ENCODE measurements at regions not wholly inside any gene's neighbourhood (a gene's known extent, or its start where the extent isn't known, plus 50 kb on each side); places are given as distances from the start of the nearest gene placed in this dataset.
A peak's percentile ranks its signal among the peaks of the same experiment; 100 is the strongest.

DNA sequence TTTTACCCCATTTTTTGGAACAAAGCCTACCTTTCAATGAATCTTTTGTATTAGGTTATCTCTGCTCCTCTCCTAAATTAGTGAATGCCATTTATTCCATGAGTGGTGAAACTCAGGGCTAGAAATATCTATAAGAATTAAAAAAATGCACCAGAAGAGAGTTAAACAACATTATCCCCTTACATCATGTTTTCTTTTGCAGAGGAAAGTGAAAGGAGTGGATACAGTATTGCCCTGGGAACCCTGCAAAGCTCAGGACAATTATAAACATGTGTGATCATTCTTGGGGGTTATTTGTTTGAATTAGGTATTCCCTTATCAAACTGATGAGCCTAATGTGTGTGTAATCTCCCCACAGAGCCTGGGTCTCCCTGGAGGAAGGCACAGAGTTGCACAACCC, 559.2 kb downstream of the RNF144A start:
- no peak for DNase-seq

DNA sequence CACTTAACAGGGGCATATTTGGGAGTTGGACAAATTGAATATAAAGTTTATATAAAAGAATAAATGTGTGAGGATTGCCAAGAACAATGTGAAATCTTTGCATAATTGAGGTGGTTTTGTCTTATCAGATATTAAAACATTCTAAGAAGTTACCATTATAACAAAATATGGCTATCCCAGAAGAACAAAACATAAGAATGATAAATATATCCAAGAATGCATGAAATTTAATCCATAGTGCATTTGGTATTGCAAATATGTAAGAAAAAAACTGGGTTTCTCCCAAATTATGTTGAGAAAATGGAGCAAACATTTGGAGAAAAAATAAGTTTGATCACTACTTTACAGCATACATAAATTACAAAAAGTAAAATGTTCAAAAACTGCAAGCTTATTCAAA, 562.4 kb downstream of the RNF144A start:
- DNase-seq = no peak

DNA sequence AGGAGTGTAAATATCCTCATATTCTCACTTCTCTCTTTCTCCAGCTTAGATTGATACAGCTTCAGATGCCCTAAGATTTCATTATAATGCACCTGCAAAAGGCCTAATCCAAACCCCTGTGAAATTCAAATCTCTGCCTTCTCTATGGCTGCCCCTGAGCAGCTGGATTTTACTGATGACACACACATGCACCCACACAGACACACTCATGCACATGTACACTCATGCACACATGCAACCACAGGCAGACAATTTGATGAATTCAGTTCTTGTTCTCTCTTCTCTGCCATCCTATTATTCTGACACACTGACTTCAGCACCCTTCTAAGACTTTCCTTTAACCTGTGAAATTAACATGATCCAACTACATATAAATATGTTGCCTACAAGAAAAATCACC, 563.2 kb downstream of the RNF144A start:
- DNase-seq = peak; percentile 22

DNA sequence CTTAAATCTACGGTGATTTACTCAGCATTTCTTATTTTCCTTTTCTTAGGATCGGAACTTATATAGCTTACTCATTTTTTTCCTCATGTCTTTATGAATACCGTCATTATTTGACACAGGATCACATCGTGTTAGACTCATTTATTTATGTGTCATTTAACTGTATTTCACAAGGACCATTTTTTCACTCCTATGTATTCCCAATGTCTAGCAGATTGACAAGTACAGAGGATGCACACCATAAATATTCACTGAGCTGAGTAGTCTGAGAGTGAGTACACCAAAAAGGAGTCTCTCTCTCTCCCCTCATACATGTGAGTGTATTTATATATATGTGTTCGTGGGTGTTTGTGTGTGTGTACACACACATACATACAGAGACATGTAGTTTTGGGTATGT, 573.5 kb downstream of the RNF144A start:
- DNase-seq = no peak

DNA sequence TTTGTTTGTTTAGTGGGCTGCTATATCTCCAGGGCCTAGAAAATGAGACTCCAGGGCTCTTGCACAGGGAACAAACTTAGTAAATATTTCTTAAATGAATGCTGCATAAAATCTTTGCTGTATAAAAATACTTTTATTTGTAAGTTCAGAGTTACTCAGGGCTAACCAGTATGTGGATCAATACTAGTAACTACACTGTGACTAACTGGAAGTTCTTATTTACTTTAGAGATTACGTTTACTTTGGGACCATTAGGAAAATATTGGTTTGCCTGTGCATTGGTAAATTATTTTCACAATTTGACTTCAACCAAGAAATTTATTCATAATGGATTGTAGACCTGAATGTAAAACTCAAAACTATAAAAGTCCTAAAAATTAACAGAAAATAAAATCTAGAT, 575.5 kb downstream of the RNF144A start:
- DNase-seq = no peak

DNA sequence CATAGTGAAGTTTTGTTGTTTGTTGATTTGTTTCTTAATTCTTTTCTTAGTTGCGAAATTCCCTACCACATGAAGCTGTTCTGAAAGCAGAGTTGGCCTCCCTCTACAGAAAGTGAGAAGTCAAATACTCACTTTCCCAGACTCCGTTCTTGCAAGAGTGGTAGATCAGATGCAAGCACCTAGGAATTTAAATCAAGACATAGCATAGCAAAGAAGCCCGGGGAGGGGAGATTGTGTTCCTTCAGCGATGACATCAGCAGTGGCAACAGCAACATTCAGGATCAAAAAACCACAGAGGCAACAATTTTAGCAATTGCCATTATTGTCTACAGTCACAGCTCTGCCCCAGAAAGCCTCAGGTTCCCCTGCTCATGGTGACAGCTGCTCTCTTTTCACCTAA, 580.0 kb downstream of the RNF144A start:
- no peak for DNase-seq

DNA sequence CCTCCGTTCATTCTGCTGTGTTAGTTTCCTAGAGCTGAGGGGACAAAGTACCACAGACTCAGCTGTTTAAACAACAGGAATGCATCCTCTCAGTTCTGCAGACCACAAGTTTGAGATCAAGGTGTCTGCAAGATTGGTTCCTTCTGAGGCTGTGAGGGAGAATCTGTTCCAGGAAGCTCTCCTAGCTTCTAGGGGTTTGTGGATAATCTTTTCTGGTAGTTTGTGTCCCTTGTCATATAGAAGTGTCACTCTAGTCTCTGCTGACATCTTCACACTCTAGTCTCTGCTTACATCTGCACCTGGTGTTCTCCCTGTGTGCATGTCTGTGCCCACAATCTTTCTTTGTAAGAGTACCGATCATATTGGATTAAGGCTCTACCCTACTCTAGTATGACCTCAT, 581.8 kb downstream of the RNF144A start:
- no peak for DNase-seq

DNA sequence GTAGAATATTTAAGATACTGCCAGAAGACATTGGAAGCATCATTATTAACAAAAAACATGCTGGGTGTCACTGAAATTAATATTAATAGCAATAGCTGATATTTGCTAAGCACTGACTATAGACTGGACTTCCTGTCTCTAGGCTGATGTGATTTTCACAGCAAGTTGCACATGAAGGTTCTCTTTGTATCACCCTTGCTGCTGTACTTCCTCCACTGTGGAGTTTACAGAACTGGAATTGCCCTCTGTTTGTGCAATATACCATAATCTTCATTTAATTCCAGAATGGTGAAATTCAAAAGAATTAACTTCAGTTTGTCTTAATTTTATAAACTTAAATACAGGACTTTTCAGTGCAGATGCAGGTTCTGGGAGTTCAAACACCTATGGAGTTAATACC, 585.1 kb downstream of the RNF144A start:
- DNase-seq = no peak

DNA sequence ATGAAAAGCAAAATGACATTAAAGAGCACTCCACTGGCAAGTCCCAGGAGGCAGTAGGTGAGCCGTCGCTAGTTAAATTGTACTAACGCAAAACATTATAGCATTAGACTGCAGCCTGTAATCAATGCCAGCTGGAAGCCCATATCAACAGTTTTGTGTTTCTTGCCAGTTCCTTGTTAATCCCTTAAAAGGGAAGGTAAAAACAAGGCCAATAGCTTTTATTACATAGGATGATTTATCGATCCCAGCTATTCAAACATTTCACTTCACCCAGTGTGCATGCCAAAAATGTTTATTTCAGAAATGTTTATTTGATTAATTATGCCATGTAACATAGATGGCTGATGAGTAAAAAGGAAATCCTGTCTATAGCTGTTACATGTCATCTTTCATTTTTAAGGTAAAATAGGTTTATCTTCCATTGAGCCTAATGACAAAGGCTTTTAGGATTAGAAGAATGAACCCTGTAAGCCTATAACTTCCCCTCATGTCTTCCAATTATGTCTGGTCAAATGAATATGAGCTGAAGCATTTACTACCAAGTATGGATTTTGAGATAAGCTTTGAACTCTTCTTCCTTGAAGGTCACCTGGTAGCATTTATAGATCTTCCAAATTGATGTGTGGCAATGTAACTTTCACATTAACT, 591.2 kb downstream of the RNF144A start:
- no peak for DNase-seq

DNA sequence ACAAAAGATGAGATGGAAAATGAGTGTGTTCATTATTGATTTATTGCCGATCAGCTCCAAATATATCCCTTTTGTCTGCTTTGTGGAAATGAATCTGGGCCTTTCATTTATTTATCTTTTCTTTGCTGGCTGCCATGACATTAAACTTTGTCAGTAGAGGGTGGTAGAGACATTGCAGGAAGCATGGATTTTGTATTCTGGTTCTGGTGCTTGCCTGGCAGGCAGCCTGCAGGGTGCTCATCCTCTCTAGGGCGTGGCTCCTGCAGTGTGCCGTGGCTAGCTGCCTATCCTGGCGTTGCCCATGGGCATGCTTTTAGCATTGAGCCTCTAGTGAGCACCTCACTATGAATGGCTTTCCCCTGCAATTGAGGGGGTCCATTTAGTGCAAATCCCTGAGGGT, 593.1 kb downstream of the RNF144A start:
- no peak for DNase-seq

DNA sequence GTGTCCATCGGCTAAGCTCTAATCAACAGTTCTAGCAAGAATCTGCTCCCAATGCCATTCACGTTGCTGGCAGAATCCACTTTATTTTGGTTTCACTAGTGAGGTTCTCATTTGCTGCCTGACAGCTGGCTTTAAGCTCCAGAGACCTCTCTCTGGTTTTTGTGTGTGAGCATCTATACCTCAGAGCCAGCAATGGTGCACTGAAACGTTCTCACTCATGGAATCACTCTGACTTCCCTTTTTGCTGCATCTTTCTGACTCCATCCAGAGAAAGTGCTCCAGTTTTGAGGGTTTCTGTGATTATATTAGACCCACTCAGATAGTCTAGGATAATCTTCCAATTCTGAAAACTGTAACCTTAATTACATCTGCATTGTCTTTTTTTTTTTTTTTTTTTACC, 596.6 kb downstream of the RNF144A start:
- no peak for DNase-seq

DNA sequence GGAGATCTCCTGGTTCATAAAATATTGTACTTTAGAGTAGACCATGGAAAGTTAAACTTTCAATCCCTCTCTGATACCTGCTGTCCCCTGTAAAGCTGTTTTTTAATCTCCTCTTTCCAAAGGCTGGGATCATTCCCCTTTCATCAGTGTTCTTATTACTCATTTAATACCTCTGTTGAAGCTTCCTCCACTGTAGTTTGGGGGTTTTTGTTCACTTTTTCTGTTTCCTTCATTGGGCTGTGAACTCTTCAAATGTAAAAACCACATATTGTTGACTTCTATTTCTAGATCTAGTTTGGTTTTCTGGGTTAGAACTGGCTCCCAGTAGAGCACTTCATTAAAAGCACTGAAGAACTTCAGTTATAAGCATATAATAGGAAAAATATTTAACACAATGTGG, 598.1 kb downstream of the RNF144A start:
- no peak for DNase-seq

DNA sequence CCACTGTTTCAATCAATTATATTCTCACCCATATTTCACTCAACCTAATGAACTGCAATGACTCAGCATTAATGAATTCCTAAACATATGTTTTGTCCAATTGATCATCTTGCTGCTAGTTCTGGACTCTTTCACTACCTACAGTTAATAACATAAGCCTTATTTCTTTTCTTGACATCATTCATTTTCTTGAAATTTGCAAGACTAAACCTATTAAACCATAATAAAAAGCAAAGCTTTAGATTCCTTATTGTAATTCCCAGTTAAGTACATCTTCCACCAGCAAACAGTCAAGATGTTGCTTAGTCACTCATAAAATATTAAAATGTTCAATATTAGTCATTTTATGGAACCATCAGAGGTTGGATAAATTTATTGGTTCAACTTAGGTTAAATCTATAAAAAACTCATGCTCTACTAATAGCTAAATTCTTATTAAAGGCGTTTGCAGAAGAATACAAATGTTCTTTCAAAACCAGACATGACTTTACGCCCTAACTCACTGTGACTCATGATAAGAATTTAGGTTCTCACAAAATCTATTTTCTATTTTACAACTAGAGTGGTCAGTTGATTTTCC, 599.4 kb downstream of the RNF144A start:
- no peak for DNase-seq

DNA sequence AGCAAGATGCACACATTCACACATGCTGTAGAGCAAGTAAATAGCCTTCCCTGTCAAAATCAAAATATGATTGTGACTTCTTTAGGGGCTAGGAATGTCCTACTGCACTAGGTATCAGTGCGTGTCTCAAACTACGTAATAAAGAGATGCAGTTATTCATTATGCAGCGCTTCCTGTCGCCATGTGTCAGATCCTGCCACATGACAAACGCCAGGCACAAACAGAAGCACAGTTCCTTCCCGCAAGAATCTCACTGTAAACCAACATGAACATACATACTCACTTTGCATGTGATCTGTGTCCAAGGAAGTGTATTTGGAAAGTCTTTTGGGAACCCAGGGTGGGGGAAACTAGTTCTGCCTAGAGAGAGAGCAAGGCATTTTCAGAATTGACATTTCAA, 599.9 kb downstream of the RNF144A start:
- DNase-seq = peak; percentile 27

DNA sequence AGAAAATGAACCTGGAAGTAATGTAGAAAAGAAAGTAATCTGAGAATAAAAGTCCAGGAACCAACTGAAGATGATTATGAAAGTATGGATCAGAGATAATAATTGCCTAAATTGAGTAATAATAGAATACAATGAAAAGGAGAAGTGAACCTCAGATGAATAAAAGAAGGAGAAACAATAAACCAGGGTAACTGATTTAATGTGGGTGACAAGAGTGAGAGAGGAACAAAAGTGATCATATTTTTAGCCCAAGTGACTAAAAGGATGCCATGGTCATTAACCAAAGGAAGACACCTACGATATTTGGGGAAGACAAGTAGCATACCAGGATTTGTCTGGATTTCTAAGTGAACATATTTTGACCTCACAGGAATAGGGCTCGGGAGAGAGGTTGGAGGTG, 600.6 kb downstream of the RNF144A start:
- no peak for DNase-seq

DNA sequence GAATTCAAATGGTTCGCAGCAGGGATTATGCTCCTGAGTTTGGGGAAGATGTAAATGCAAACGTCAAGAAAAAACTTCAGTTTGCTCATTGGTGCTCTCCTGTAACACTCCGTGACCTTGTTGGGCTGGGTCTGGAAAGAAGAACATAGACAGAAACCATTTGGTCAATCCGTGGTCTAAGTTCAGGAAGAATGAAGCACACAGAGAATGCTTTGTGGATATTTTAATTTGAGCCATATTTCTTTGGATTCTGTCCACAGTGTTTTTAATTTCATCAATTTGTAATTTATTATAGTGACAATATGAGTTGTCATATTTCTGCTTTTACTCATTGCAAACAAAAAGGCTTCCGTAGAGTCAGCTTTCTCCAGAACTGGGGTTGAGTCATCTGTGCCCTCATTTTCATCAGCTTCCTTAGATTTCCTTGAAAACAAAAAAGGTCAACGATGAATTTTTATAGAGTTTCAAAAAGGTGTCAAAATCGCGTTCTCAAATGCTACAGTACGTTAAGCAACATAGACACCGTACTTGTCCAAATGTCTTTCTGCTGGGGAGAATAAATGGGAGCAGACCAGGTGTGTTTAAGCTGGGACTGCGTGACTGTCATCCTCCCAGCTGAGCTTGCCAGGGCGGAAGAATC, 606.4 kb downstream of the RNF144A start:
- DNase-seq = peak; percentile 22

DNA sequence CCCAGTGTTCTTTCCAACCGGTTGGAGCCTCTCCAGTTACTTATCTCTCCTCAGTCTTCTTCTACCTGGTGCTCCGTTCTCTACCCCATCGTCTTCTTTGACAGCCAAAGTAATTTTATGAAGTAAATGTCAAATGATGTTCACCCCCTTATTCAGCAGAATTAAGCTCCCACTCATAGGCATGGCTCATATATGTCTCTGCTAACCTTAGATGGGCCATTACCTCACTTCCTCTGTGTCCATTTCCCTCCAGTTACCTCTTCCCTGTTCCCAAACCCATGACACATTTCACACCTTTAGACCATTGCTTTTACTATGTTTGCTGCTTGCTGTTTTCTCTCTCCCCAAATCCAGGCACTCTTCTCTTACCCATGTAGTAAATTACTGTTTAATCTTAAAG, 607.0 kb downstream of the RNF144A start:
- no peak for DNase-seq

DNA sequence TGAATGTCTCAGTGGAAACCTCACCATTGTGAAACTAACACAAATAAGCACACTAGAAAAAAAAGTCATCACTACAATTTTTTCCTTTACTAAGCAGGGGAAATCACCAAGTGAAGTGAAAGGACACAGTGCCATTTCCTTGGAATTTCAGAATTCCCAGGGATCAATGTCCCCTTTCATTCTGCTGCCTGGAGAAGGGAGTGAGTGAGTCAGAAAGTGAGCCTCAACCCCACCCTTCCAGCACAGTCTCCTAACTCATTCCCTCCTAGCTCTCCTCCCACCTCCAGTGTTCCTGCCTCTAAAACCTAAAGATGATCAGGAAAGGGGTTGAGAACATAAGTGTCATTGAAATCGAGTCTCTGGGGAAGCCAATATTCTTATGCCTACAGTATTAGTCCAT, 608.5 kb downstream of the RNF144A start:
- DNase-seq = no peak

DNA sequence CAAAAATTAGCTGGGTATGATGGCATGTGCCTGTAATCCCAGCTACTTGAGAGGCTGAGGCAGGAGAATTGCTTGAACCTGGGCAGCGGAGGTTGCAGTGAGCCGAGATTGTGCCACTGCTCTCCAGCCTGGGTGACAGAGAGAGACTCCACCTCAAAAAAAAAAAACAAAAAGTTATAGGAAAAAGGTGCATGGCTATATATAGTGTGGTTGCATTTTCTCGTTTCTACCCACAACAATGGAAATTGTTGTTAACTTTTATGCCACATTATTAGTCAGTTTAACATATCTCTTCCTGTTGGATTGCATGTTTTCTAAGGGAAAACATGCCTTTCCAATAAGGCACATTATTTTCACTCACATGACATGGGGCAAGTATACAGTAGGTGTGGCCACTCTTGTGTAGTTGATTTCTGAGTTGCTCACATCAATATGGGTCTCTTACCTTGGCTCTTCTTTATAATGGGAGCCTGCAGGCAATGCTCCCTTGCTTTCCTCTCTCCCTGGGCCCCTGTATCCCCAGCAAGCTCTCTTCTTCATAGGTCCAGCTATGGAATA, 610.0 kb downstream of the RNF144A start:
- DNase-seq = no peak

DNA sequence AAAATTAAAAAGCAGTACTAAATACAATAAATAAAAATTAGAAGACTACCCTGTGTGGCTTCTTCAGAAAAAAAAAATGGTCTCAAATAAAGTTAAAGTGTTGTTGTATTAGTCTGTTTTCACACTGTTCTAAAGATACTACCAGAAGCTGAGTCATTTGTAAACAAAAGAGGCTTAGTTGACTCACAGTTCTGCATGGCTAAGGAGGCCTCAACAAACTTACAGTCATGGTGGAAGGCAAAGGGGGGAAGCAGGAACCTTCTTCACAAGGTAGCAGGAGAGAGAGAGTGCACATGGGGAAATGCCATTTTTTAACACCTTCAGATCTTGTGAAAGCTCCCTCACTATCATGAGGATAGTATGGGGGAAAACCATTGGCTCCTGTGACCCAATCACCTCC, 612.8 kb downstream of the RNF144A start:
- no peak for DNase-seq

DNA sequence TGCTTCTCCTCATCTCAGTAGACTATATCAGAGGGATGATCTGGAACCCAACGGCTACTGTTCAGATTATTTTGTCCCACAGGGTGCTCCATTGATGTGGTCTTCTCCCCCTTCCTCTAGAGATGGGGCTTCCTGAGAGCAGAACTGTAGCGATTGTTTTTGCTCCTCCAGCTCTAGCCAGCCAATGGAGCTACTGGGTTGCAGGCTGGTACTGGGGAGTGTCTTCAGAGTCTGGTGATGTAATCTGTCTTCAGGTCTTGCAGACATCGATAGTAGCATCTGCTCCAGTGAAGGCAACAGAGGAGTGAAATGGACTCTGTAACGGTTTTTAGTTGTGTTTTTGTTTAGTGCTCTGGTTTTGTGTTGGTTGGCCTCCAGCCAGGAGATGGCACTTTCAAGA, 621.9 kb downstream of the RNF144A start:
- no peak for DNase-seq

DNA sequence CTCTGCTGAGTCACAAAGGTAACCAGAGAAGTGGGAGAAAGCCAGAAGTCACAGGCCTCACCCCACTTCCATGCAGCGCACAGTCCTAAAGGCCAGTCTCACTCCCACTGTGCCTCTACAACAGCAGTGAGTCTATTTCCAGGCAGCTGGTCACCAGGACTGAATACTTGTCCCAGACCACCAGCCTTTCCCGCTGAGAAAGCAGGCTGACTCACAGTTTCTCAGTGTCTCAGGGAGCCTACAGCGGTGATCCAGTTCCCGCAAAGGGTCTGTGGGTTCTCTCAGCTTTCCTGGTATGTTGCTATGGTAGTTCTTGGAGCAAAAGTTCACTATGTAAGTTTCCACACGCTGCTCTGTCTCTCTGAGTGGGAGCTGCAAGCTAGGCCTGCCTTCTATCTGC, 622.5 kb downstream of the RNF144A start:
- no peak for DNase-seq

DNA sequence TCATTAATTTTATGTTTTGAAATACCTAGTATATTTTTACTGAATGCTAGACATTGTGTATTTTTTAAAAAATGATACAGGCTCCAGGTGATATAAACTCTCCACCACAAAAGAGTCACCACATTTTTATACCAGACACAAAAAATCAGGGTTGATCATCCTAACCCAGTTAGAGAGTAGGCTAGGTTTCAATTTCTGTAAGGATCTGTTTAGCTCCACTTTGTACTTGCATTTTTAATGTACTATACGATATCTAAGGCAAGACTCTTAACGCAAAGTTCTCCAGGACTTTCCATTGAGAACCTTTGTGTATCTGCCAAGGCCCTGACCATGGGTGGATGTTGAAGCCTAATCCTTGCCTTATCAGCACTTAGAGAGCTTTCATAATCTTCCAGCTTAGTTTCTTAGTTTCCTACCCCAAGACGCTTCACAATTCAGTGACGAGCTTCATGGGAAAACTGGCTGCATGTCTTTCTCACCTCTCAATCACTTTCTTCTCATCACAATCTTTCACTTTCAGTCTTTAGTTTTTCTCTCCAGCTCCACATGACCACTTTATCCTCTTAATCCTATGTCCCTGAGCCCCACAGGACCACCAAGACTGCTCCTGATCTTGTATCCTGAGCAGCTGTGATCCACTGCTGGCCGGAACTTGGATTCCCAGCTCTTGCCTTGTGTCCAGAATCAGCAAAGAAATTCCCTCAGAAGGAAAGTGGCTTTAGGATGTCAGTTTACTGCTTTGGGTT, 635.8 kb downstream of the RNF144A start:
- DNase-seq = no peak

DNA sequence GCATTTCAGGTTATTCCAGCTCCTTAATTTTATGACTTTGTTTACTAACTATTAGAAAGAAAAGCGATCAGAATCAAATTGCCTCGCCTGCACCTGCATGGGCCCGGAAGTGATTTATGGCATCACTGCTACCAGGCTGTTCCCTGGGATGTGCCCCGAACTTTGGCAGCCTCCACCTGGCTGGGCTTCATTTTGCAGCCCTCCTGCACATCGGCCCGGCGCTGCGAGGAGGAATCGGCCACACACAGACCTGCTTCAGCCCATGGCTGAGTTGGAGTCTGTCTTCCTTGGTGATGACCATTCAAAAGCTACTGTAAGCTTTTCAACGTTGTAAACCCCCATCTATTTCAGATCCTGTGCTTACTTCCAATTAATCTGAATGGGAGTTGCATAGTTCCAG, 638.0 kb downstream of the RNF144A start:
- no peak for DNase-seq
